ENCODE measurements at regions not wholly inside any gene's neighbourhood (a gene's known extent, or its start where the extent isn't known, plus 50 kb on each side); places are given as distances from the start of the nearest gene placed in this dataset.

- TF ChIP-seq CTCF (IDR thresholded peaks at IDR 0.05) = no peak
- no peak for TF ChIP-seq POLR2AphosphoS5 (IDR thresholded peaks at IDR 0.05)
- TF ChIP-seq POLR2A (IDR thresholded peaks at IDR 0.05; ENCODE audit: low read depth) = no peak
Measured at GRCh38 chr14:36068777-36069534, 107.6 kb downstream of the PTCSC3 start.
